ENCODE measurements at regions not wholly inside any gene's neighbourhood (a gene's known extent, or its start where the extent isn't known, plus 50 kb on each side); places are given as distances from the start of the nearest gene placed in this dataset.
"Not testable (repeated sequence)": the region's sequence is repeated elsewhere in the genome, so short reads cannot be mapped to it uniquely, and the experiment has no call there.

- no peak overlapping the region for H3K27ac Mint-ChIP-seq
- no peaks in the 10 kb centered on the region for H3K4me1 Mint-ChIP-seq
- H3K36me3 Mint-ChIP-seq (ENCODE audit: low read depth) = no peaks in the 10 kb centered on the region
- ChIA-PET POLR2A (no interaction called here), CTCF (no interaction called here)
- H3K9me3 Mint-ChIP-seq (ENCODE audit: low read depth) = peaks cover 15% of the 10 kb centered on the region
- DNase-seq (no peak), ATAC-seq (no peak)
- H3K27me3 Mint-ChIP-seq = no peaks in the 10 kb centered on the region
- no peak overlapping the region for H3K4me3 Mint-ChIP-seq
- intact Hi-C loops (cut with DNase I, micrococcal nuclease) = no loop called here
Observed at GRCh38 chr17:22300177-22300576, 607.9 kb downstream of the KCNJ18 start.

- Mint-ChIP-seq H3K27ac (no peak overlapping the region), H3K4me1 (no peaks in the 10 kb centered on the region), H3K9me3 (ENCODE audit: low read depth) (peaks cover 18% of the 10 kb centered on the region), H3K4me3 (no peak overlapping the region), H3K27me3 (no peaks in the 10 kb centered on the region), H3K36me3 (ENCODE audit: low read depth) (peaks cover 2% of the 10 kb centered on the region)
- CTCF ChIA-PET = no interaction called here
- intact Hi-C loops (cut with DNase I, micrococcal nuclease) = no loop called here
- POLR2A ChIA-PET = no interaction called here
- ATAC-seq = no peak
- DNase-seq = no peak
Observed at GRCh38 chr17:22300731-22301352, 608.5 kb downstream of the KCNJ18 start.

- Mint-ChIP-seq H3K4me3 (no peak overlapping the region), H3K27me3 (no peaks in the 10 kb centered on the region), H3K9me3 (ENCODE audit: low read depth) (peaks cover 18% of the 10 kb centered on the region), H3K36me3 (ENCODE audit: low read depth) (peaks cover 2% of the 10 kb centered on the region), H3K4me1 (no peaks in the 10 kb centered on the region), H3K27ac (no peak overlapping the region)
- DNase-seq (no peak), ATAC-seq (no peak)
- POLR2A ChIA-PET = no interaction called here
- intact Hi-C loops (cut with DNase I, micrococcal nuclease) = no loop called here
- CTCF ChIA-PET = no interaction called here
Observed at GRCh38 chr17:22301353-22301745, 609.0 kb downstream of the KCNJ18 start.

- no peaks in the 10 kb centered on the region for H3K4me1 Mint-ChIP-seq
- H3K36me3 Mint-ChIP-seq (ENCODE audit: low read depth) = peaks cover 2% of the 10 kb centered on the region
- no peak for DNase-seq
- POLR2A ChIA-PET = no interaction called here
- intact Hi-C loops (cut with DNase I, micrococcal nuclease) = no loop called here
- no peak overlapping the region for H3K4me3 Mint-ChIP-seq
- ATAC-seq = no peak
- peaks cover 22% of the 10 kb centered on the region for H3K9me3 Mint-ChIP-seq (ENCODE audit: low read depth)
- CTCF ChIA-PET = no interaction called here
- no peaks in the 10 kb centered on the region for H3K27me3 Mint-ChIP-seq
- no peak overlapping the region for H3K27ac Mint-ChIP-seq
Observed at GRCh38 chr17:22303096-22303495, 610.8 kb downstream of the KCNJ18 start.

GRCh38 chr17:22303865-22304264 is 611.5 kb downstream of the KCNJ18 start:
- no peaks in the 10 kb centered on the region for H3K4me1 Mint-ChIP-seq
- intact Hi-C loops (cut with DNase I, micrococcal nuclease) = no loop called here
- DNase-seq (no peak), ATAC-seq (no peak)
- POLR2A ChIA-PET = no interaction called here
- CTCF ChIA-PET = no interaction called here
- H3K27me3 Mint-ChIP-seq = no peaks in the 10 kb centered on the region
- no peak overlapping the region for H3K4me3 Mint-ChIP-seq
- H3K36me3 Mint-ChIP-seq (ENCODE audit: low read depth) = peaks cover 2% of the 10 kb centered on the region
- H3K27ac Mint-ChIP-seq = no peak overlapping the region
- peaks cover 25% of the 10 kb centered on the region for H3K9me3 Mint-ChIP-seq (ENCODE audit: low read depth)

GRCh38 chr17:22304667-22305303 is 612.5 kb downstream of the KCNJ18 start:
- no peak for DNase-seq
- H3K36me3 Mint-ChIP-seq (ENCODE audit: low read depth) = peaks cover 2% of the 10 kb centered on the region
- ATAC-seq = no peak
- H3K27me3 Mint-ChIP-seq = no peaks in the 10 kb centered on the region
- no peak overlapping the region for H3K27ac Mint-ChIP-seq
- no peak overlapping the region for H3K4me3 Mint-ChIP-seq
- CTCF ChIA-PET = no interaction called here
- POLR2A ChIA-PET = no interaction called here
- intact Hi-C loops (cut with DNase I, micrococcal nuclease) = no loop called here
- H3K9me3 Mint-ChIP-seq (ENCODE audit: low read depth) = peaks cover 22% of the 10 kb centered on the region
- H3K4me1 Mint-ChIP-seq = no peaks in the 10 kb centered on the region

GRCh38 chr17:22305356-22306071 is 613.2 kb downstream of the KCNJ18 start:
- H3K27me3 Mint-ChIP-seq = no peaks in the 10 kb centered on the region
- DNase-seq = no peak
- no peaks in the 10 kb centered on the region for H3K4me1 Mint-ChIP-seq
- ChIA-PET POLR2A (interaction anchor here (0.6 kb wide), 1 partner anchor 50 kb away, joined by 3 read pairs; no protein-coding TSS in a partner anchor), CTCF (no interaction called here)
- no peak for ATAC-seq
- H3K4me3 Mint-ChIP-seq = no peak overlapping the region
- no peak overlapping the region for H3K27ac Mint-ChIP-seq
- H3K9me3 Mint-ChIP-seq (ENCODE audit: low read depth) = peaks cover 28% of the 10 kb centered on the region
- intact Hi-C loops (cut with DNase I, micrococcal nuclease) = no loop called here
- H3K36me3 Mint-ChIP-seq (ENCODE audit: low read depth) = peaks cover 2% of the 10 kb centered on the region

GRCh38 chr17:22310292-22310691 is 618.0 kb downstream of the KCNJ18 start:
- POLR2A ChIA-PET; DNase-seq; H3K27me3 Mint-ChIP-seq; H3K27ac Mint-ChIP-seq; intact Hi-C loops (cut with DNase I, micrococcal nuclease); CTCF ChIA-PET; H3K36me3 Mint-ChIP-seq (ENCODE audit: low read depth); H3K4me1 Mint-ChIP-seq; ATAC-seq; H3K4me3 Mint-ChIP-seq: not testable (repeated sequence)
- peaks cover 21% of the 10 kb centered on the region for H3K9me3 Mint-ChIP-seq (ENCODE audit: low read depth)

- Mint-ChIP-seq H3K27me3 (no peaks in the 10 kb centered on the region), H3K27ac (no peak overlapping the region)
Observed at GRCh38 chr17:22310717-22311686, 618.7 kb downstream of the KCNJ18 start.

GRCh38 chr17:22321001-22321400 is 628.7 kb downstream of the KCNJ18 start:
- H3K4me3 Mint-ChIP-seq; ATAC-seq; intact Hi-C loops (cut with DNase I, micrococcal nuclease); POLR2A ChIA-PET; H3K27ac Mint-ChIP-seq; H3K36me3 Mint-ChIP-seq (ENCODE audit: low read depth); H3K4me1 Mint-ChIP-seq; H3K27me3 Mint-ChIP-seq; DNase-seq; CTCF ChIA-PET: not testable (repeated sequence)
- peaks cover 24% of the 10 kb centered on the region for H3K9me3 Mint-ChIP-seq (ENCODE audit: low read depth)

More at GRCh38 chr17:22310717-22311686, 618.7 kb downstream of the KCNJ18 start:
- ChIA-PET POLR2A (no interaction called here), CTCF (no interaction called here)
- Mint-ChIP-seq H3K4me3 (no peak overlapping the region), H3K9me3 (ENCODE audit: low read depth) (peaks cover 18% of the 10 kb centered on the region), H3K36me3 (ENCODE audit: low read depth) (no peaks in the 10 kb centered on the region), H3K4me1 (no peaks in the 10 kb centered on the region)
- DNase-seq (no peak), ATAC-seq (no peak)
- intact Hi-C loops (cut with DNase I, micrococcal nuclease) = no loop called here

- intact Hi-C loops (cut with DNase I, micrococcal nuclease); ATAC-seq; POLR2A ChIA-PET; H3K36me3 Mint-ChIP-seq (ENCODE audit: low read depth); CTCF ChIA-PET; DNase-seq; H3K4me3 Mint-ChIP-seq; H3K4me1 Mint-ChIP-seq; H3K27me3 Mint-ChIP-seq; H3K27ac Mint-ChIP-seq: not testable (repeated sequence)
- H3K9me3 Mint-ChIP-seq (ENCODE audit: low read depth) = peaks cover 24% of the 10 kb centered on the region
Observed at GRCh38 chr17:22322893-22323550, 630.7 kb downstream of the KCNJ18 start.

Measured in activated CD4-positive, alpha-beta T cell treated with anti-CD3 and anti-CD28 coated beads for 36 hours (primary cell).